ENCODE measurements at regions not wholly inside any gene's neighbourhood (a gene's known extent, or its start where the extent isn't known, plus 50 kb on each side); places are given as distances from the start of the nearest gene placed in this dataset.
A peak's percentile ranks its signal among the peaks of the same experiment; 100 is the strongest.
"Not testable (repeated sequence)": the region's sequence is repeated elsewhere in the genome, so short reads cannot be mapped to it uniquely, and the experiment has no call there.

- DNase-seq, result no peak
Measured at GRCh38 chr13:75175575-75175974, 306.4 kb downstream of the TBC1D4 start.

GRCh38 chr13:75175097-75175496 is 306.9 kb downstream of the TBC1D4 start:
- not testable (repeated sequence) for DNase-seq

GRCh38 chr13:75174481-75174880 is 307.5 kb downstream of the TBC1D4 start:
- DNase-seq, result no peak

- DNase-seq, result no peak
Measured at GRCh38 chr13:75173457-75174356, 308.3 kb downstream of the TBC1D4 start.

- DNase-seq, result no peak
Measured at GRCh38 chr13:75170311-75170710, 311.7 kb downstream of the TBC1D4 start.

- no peak for DNase-seq
Measured at GRCh38 chr13:75165543-75166230, 316.3 kb downstream of the TBC1D4 start.

GRCh38 chr13:75161804-75162203 is 320.2 kb downstream of the TBC1D4 start:
- DNase-seq, result no peak

- DNase-seq, result no peak
Measured at GRCh38 chr13:75160984-75161383, 321.0 kb downstream of the TBC1D4 start.

- DNase-seq, result no peak
Measured at GRCh38 chr13:75154331-75154730, 327.6 kb downstream of the TBC1D4 start.

GRCh38 chr13:75153834-75154233 is 328.1 kb downstream of the TBC1D4 start:
- peak; percentile 43 for DNase-seq

- no peak for DNase-seq
Measured at GRCh38 chr13:75153386-75153785, 328.6 kb downstream of the TBC1D4 start.

- peak; percentile 28 for DNase-seq
Measured at GRCh38 chr13:75151081-75151643, 330.8 kb downstream of the TBC1D4 start.

GRCh38 chr13:75149776-75150175 is 332.2 kb downstream of the TBC1D4 start:
- DNase-seq, result no peak

GRCh38 chr13:75147946-75148345 is 334.0 kb downstream of the TBC1D4 start:
- DNase-seq, result peak; percentile 7

GRCh38 chr13:75146436-75146835 is 335.5 kb downstream of the TBC1D4 start:
- no peak for DNase-seq

- peak; percentile 40 for DNase-seq
Measured at GRCh38 chr13:75145927-75146326, 336.0 kb downstream of the TBC1D4 start.

GRCh38 chr13:75139291-75139690 is 342.7 kb downstream of the TBC1D4 start:
- DNase-seq, result peak; percentile 68

GRCh38 chr13:75137911-75138571 is 343.9 kb downstream of the TBC1D4 start:
- DNase-seq, result no peak

- DNase-seq, result no peak
Measured at GRCh38 chr13:75136151-75136550, 345.8 kb downstream of the TBC1D4 start.

GRCh38 chr13:75135325-75135825 is 346.6 kb downstream of the TBC1D4 start:
- peak; percentile 98 for DNase-seq

GRCh38 chr13:75132701-75133695 is 349.0 kb downstream of the TBC1D4 start:
- DNase-seq, result no peak

GRCh38 chr13:75129331-75129730 is 352.6 kb downstream of the TBC1D4 start:
- DNase-seq, result no peak

All from fibroblast of skin of right quadriceps (primary cell).